GM19328 (cell line): ENCODE measurements at regions not wholly inside any gene's neighbourhood (a gene's known extent, or its start where the extent isn't known, plus 50 kb on each side); places are given as distances from the start of the nearest gene placed in this dataset.

Experiments
- ATAC-seq: cut with Tn5 transposase; IDR thresholded peaks from one replicate; pipeline ENCODE4 v1.9.1; 2021; ENCODE audit warnings: mild to moderate bottlenecking, moderate library complexity; ENCODE audit not compliant: unreplicated experiment

DNA sequence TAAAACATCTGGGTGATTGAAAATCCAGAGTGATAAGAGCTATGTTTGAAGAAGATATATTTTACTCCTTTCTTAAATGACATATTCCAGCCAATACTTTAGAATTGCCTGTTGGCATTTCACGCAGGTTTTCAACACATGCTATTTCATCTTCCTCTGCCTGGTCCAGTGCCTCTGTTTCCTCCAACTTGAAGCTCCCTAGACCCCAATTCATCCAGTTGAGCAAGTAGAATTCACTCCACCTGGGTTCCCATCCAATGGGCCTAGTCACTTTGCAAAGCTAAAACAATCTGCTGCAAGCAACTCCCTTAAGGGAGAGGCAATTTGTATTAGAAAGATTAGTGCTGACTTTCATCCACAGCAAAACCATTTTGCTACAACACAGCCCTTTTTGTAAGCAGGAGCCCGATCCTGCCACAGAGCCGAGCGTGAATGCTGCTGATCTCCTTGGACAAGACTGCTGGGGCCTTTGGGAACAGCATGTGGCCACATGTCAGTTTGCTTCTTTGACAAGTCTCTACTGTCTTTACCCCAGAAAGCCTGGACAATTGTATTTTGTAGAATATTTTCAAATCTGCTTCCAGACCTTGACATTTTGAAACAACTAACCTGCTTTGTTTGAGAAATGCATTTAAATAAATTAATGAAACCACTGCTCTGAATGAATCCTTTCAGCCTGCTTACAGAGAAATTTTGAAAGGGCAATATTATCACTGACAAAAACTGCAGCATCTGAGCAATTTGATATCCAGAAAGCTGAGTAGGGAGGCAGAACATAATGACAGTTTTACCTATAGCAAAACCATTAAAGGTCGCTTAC lies 259.1 kb downstream of the TDRD15 start:
- no peak for ATAC-seq

DNA sequence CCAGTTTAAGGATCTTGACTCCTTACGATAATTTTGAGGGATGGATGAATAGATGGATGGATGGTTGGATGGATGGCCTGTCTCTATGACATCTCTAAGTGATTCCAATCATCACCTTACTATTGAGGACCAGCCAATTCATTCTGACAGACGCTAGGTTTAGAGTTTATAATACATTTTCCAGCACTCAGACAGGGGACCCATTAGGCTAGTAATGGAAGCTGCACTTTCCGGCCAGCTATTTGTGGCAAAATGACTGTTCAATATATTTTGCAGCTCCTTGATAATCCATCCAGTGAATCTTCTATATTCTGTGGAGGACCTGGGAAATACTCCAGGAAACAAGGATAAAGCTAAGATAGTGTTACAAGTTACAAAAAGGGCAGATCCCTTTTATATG lies 262.9 kb downstream of the TDRD15 start:
- ATAC-seq: no peak

DNA sequence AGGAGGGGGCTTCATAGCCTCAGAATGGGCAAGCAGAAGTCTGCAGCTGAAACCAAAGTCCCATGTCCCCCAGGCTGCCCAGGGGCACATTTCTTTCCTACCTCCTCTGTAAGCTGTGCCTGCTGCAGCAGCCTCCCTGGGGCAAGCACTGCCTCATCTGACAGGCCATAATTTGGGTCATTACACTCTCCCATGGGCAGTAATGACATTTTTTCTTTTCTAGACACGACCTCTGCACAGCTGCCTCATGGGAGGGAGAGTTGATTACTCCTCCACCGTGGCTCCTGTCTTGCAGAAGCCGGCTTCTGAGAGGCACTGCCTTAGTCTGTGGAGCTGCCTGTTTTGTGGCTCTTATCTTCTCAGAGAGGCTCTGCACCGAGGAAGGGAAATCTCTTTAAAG lies 268.9 kb downstream of the TDRD15 start:
- no peak for ATAC-seq

DNA sequence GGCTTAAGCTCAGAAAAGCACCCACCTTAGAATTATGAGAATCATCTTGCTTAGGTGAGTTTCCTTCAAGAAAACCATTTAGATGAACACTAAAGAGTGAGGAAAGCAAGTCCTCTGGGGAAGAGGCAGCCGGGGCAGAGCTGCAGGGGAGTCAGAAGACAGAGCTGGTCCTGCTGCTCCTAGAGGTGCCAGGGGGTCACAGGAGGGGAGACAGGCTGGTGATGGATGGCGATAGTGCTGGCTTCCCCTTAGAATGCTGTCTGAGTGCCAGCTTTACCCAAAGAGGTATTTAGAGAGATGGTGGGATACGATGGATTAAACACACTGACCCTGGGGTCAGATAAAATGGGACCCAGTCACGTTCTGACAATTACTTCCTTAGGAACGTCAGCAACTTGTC lies 269.4 kb downstream of the TDRD15 start:
- no peak for ATAC-seq

DNA sequence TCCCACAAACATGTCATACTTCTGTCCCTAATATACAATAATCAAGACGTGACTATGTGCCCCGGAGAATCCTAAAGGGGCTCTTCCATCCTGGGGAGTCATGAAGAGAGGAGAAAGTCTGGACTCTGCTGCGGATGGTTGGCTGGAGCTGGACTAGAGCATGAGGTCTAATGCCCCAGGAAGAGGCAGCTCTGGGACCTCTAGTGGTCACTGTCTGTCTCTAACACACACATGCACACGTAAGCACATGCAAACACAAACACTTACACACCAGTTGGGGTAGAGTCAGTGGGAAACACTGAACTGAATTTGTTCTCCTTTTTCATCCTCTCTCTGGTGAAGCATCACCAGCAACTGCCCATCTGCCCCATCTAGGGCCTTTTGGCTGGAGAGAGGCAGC lies 271.6 kb downstream of the TDRD15 start:
- no peak for ATAC-seq

DNA sequence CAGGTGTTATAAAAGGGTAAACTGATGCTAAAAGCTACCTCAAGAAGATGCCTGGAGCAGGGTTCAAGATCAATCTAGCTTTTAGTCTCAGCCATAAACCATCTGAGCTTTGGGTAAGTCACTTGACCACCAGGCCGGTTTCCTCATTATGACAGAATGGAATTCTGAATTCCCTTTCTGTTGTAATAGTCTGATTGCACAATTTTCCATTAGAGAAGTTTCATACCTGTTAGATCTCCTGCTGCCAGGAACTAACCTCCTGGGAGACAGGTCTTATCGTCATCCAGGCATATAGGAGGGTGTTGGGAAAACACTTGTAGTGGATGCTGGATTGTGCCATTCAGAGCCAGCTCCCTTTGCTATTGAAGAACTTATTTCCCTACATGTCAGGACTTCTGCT lies 272.5 kb downstream of the TDRD15 start:
- ATAC-seq: no peak

DNA sequence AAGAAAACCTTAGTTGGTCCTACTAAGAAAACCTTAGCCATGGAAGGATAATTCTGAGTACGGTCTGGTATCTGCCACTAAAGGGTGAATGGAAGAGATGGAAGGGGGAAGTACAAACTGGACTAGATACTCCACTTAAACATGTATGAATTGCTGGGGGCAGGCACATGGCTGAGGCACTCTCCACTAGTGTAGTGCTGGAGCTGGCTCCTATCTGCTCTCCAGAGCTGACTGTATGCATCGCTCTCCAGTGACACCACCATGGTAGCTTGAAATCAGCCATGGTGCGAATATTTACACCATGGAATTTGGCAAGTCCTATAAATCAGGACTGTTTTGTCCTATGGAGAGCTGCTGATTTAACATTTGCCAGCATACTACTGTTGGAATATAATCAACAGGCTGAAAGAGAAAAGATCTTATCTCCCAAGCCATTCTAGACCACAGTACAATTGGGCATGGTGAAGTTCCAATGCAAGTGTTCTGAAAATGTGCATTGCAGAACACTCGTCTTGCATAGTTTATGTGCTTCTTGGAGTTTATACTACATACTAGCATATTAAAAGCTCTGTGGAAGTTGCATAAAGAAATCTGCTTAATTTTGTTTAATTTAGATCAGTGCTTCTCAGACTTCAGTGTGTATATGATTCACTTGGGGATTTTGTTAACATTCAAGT lies 277.4 kb downstream of the TDRD15 start:
- ATAC-seq: no peak

DNA sequence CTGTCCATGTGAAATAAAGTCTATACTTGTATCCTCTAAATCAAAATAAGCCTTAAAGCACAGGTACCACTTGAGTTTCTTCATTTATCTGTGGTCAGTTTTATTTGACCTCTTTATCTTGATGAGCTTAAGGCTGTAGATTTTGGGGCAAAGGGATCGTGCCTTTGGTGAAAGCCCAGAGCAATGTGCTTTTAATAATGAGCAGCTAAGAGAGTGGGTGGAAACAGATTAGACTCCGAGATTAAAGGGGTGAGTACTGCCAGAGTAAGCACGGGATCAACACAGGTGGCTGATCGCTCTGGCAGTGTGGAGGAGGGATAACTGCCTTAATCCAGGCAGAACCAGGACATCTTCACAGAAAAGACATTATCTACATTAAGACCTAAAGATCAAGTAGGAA lies 280.4 kb downstream of the TDRD15 start:
- no peak for ATAC-seq

DNA sequence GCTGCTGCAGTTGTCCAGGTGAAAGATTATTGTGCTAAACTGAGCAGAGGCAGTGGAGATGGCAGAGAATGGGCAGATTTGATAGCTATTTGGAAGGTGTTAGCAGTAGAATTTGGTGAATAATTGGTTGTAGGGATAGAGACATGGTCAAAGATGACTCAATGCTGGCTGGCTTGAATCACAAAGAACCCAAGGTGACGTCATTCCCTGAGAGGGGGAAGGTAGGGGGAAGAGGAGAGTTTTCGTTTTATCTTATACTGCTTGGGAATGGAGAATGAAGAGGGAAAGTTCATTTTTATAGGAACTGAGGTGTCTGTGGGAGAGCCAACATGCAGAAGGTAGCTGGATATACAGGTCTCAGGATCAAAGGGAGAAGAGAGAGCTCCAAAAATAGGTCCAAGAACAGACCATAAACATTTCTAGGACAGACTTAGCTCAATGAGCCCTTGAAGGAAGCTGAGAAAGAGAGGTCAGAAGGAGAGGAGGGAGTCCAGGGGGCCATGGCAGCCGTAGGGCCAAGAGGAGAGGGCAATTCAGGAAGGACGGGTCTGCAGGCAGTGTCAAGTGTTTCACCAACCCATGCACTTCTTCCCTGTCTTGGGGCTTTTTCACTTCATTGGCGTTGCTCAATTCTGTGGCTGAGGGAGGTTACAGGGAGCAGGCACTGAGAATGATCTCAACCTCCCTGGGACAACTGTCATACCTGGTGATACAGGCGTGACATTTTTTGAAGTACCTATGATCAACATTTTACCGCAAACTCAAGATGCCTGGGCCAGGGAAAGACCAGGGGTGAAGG lies 281.3 kb downstream of the TDRD15 start:
- no peak for ATAC-seq

DNA sequence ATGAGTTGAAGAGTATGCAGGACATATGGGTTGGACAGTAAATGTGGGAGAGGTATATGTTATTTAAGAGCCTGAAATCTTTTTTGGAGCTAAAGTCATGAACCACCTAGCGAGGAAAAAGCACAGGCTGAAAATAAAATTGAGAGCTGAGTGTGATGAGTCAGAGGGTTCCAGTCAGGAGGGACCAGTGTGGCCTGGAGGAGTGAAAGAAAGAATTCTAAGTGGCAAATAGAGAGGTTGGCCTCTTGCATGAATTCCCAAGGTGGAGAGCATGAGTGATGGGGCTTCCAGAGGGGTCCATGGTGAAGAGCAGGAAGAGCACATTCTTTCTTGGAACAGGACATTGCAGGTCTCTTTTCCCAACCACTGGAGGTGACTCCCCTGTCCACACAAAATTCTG lies 282.6 kb downstream of the TDRD15 start:
- no peak for ATAC-seq

DNA sequence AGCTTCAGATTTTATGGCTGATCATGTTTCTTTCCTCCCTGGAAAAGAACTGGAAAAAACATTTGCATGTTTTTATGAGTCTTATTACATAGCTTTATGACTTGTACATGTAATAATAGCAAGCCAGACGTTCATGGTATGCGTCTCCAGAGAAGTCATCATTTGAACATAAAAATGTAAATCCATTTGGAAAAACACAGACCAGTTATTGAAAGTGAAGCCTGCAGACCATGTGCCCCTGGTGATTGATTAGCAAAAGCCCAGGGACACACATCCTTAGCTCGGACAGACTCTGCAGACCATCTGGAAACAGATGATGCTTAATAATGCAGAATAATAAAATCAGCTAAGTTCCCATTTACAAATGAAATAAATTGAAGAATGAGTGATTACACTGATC lies 283.1 kb downstream of the TDRD15 start:
- ATAC-seq: no peak

DNA sequence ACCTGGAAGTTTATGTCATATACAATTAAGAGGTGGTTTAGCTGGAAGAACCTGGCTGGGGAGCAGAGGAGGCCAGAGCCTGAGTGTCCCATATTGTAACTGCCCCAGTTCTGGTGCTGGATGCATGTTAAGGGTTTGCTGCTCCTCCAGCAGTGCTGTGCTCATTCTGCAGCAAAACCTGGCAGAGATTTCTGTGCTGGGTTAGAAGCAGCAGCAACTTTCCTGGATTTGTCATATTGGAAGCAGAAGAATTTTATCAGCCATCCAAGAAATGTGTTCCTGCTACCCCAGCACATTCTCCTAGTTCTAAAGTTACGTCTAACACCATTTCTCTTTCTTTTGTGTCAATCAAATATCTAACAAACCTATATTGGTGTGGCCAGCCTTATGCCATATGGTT lies 284.1 kb downstream of the TDRD15 start:
- ATAC-seq: no peak

DNA sequence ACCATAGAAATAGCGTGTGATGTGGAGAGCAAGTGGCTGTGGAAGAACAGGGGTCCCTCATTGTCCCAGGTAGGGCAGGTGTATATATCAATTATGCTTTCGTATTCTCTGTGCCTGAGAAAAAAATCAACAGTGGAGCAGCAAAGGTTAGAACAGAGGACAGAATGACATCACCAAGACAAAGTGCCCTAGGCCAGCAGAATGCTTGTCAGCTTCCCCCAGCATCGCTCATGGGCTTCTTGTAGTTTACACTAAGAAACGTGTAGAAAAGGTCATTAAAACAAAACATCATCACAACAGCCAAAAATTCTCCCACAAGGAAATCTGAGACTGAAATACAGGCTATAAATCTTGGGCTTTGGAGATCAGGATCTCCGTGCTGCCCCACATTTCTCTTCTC lies 288.0 kb downstream of the TDRD15 start:
- ATAC-seq: no peak

DNA sequence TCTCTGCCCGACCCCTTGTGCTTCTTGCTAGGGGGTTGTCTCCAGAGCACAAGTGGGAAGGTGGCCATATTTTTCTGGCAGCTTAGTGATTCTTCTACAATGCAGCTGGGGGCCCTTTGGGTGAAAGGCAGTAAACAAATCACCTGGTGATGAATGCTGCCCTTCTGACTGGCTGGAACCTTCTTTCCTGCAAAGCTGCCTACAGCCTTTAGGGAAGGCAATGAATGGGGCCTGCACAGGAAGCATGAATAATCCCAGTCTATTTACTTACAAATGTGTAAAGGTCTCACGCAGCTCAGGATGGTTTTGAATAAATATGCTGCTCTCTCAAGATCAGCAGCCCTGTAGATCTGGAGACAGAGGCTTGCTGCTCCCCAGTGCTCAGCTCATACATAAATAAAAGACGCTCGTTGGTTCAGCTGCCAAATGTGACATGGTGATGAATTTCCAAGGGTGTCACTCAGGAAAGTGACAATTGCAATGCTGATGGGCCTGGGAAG lies 289.2 kb downstream of the TDRD15 start:
- ATAC-seq: no peak

DNA sequence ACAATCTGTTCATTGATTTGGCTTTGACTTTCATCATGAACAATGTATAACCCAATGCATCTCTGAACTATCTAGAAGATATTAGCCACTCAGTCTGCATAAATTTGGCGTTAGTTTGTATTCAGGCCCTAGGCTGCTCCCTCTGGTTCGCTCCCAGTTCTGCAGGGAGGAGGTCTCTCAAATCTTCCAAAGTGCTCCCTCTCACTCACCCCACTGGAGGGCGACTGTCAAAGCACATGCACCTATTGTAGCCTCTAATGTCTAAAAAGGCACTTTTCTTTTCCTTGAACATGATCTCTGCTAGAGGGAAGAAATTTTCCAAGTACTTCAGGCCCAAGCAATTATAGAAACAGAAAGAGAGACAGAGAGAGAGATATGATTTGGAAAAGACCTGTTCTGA lies 291.5 kb downstream of the TDRD15 start:
- ATAC-seq: no peak

DNA sequence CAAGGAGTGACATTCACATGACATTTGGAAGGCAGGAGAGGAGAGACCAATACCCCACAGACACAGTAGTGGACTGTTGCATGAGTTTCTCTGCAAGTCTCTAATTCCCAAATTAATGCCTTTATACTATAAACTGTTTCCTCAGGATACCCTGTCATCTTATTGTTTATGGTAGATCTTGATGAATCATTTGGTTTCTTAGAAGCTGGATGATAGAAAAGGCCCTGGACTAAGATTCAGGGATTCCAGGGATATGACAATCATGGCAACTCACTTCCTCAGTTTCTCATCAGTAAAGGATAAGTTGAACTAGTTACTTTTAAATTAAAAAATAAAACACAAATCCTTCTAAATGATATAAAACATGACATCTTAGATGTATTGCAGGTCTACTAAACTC lies 292.5 kb downstream of the TDRD15 start:
- ATAC-seq: no peak

DNA sequence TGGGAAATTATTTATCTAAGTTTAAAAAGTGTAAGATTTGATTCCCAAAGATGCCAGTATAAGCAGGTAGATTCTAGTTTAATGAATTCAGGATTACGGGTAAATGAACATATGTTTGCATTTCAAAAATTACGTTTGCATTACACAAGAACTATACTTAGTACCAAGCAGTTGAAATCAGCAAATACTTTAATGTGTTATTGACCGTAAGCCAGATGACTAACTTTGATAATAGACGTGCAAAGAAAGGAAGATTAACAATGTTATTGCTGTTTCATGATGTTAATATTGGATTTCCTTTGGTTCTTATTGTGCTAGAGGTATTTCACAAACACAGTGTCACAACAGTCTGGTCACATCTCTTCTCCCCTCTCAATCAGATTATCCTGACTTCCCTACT lies 294.7 kb downstream of the TDRD15 start:
- ATAC-seq: no peak

DNA sequence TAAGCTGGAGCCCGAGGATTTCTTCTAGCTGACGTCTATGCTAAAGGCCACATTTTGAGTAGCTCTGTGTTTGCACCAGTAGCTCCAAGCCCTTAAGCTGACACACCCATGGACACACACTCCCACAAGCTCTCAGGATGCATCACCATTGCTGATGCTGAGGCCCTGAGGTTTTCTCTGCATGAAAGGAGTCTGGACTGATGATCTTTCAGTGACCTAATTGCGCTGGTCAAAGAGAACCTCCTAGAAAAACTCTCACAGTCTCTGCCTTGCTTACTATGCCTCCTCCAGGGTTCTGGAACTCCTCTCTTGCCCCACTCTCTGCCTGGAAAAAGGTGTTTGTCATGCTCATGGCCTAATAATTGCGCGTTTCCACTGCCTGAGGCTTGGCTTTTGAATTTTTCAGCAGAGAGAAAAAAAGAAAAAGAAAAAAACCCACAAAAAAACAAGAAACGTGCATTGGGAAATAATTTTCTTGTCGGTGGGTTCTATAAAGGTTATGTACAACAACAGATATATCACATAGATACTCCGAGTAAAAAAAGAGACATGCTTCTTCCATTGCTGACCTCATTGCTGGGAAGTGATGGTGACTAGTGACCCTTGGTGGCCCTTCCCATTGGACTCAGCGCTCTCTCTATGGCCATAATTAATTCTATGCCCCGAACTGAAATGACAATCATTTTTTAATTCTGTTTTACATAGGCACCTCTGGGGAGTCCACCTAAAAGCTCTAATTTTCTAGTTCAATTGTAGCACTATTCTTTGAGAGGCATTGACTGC lies 297.0 kb downstream of the TDRD15 start:
- ATAC-seq: no peak

DNA sequence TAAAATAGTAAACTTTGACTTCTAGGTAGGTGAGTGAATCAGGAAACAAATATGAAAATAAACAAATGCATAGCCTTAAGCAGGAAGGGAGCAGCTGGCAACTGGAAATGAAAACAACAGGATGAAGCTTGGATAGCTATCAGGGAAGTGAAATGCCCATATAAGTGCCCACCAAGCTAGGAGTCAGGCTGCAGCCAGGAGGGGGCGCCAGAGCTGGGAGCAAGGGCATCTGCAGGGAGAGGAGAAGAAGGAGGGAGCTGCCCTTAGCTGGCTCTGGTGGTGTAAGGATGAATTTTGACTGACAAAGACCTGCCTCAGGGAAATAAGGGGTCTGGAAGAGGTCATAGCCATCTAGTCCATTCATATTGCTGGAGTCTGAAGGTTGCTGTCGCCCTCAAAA lies 298.3 kb downstream of the TDRD15 start:
- ATAC-seq: peak; percentile 61

DNA sequence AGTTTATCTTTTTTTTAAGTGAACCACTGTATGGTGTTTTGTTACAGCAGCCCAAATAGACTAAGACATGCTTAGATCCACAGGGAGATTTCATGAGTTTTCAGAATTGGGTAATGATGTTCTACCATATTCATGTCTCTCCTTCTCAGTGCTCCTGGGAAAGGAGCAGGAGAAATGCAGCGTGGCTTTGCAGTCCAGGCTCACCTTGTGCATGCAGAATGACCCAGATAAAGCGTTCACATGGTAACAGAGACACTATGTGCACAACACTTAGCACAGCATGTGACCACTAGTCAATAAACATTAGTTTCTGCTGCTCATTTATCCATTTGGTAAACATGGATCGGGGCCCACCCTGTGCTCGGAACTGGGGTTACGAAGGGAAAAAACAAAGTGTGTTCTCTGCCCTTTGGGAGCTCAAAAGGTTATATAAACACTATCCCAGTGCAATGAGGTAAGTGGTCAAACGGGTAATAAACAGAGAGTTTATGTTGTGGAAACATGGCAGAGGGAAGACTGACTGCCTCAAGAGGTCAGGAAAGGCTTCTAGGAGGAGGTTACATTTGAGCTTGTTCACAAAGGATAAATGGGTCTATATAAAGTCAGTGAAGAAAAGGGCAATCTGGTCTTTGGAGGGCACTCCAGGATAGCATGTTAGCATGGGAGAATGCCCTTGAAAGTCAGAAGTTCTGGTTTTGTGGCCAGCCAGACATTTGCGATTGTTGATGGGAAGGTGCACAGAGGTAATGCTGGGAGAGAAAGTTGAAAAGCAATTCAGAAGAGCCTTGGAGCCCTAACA lies 299.2 kb downstream of the TDRD15 start:
- no peak for ATAC-seq
